K562 (cell line): ENCODE measurements at regions not wholly inside any gene's neighbourhood (a gene's known extent, or its start where the extent isn't known, plus 50 kb on each side); places are given as distances from the start of the nearest gene placed in this dataset.

Experiments used
- ATAC-seq: fragments of 200-7000 bp; cut with Tn5 transposase; 3 replicates; pipeline ENCODE4 v1.9.1; 2020; ENCODE audit warnings: moderate library complexity
- BruUV-seq: library from RNA; stranded (reverse); fragments of 400-500 nt; replicated peaks from 2 replicates; lab custom pipeline; 2021; lab: Mats Ljungman, UMichigan
- CTCF ChIA-PET: fragments of 300-600 bp; formaldehyde crosslinking; extraction: SDS; loops from one replicate; lab custom pipeline; 2021; ENCODE audit warnings: low intra/inter-chr PET ratio; lab: Yijun Ruan, JAX
- POLR2A ChIA-PET: fragments of 300-600, 350-650 bp; sonication (Branson Sonifier 250); formaldehyde crosslinking; extraction: SDS; loops from one replicate; lab custom pipeline; 2021; ENCODE audit warnings: antibody characterized with exemption, inconsistent platforms; lab: Yijun Ruan, JAX
- DNase-seq, 4 experiments: peaks; one replicate each; pipeline versions ENCODE4 v3.0.0 to v3.0.0-alpha.2; 2011 to 2018; ENCODE audit warnings: low spot score in 3 of 4, mixed read lengths in 3 of 4; ENCODE audit errors: extremely low read depth in 1 of 4
- FAIRE-seq: peaks from 2 replicates; lab custom pipeline; 2011; peaks lifted over from hg19 to GRCh38; lab: Jason Lieb, UNC
- H2AFZ ChIP-seq: 2 replicates; pipeline ENCODE4 v1.6.0; 2011; ENCODE audit warnings: low read depth, low read length, control low read depth, inconsistent platforms
- H3K27ac ChIP-seq: fragments of 200-600 bp; 3 replicates; pipeline ENCODE4 v1.8.0; 2011; ENCODE audit warnings: low read depth, mild to moderate bottlenecking, control low read depth, inconsistent platforms, low read length, moderate library complexity, mixed read lengths; ENCODE audit errors: extremely low read depth
- H3K27me3 ChIP-seq, 2 experiments: fragments of 300-600 bp in 1 of 2; 2 replicates in 1 of 2; 3 replicates in 1 of 2; pipeline versions ENCODE4 v1.6.0 to v1.8.0; 2011; ENCODE audit warnings: inconsistent platforms in 2 of 2, low read length in 2 of 2, mild to moderate bottlenecking in 1 of 2, mixed read lengths in 1 of 2, moderate library complexity in 1 of 2; ENCODE audit not compliant: control insufficient read depth in 2 of 2, insufficient read depth in 2 of 2
- H3K36me3 ChIP-seq: fragments of 300-600 bp; 3 replicates; pipeline ENCODE4 v1.8.0; 2011; ENCODE audit warnings: mild to moderate bottlenecking, low read length, inconsistent platforms; ENCODE audit not compliant: control insufficient read depth, insufficient read depth
- H3K4me1 ChIP-seq, 2 experiments: fragments of 200-600 bp in 1 of 2; replicated peaks in 1 of 2; 2 replicates in 1 of 2; 3 replicates in 1 of 2; pipeline versions ENCODE4 v1.5.1 to v1.8.0; 2011; ENCODE audit warnings: inconsistent platforms in 2 of 2, low read length in 2 of 2, mild to moderate bottlenecking in 1 of 2, mixed read lengths in 1 of 2, moderate library complexity in 1 of 2; ENCODE audit not compliant: control insufficient read depth in 2 of 2, insufficient read depth in 2 of 2
- H3K4me2 ChIP-seq: 2 replicates; pipeline ENCODE4 v1.6.1; 2011; ENCODE audit warnings: low read length, control low read depth, inconsistent platforms, mixed read lengths; ENCODE audit not compliant: insufficient read depth
- H3K4me3 ChIP-seq: fragments of 200-600 bp; sonication (generic), shearing (Covaris generic); 2 replicates; pipeline ENCODE4 v1.5.1; 2016; ENCODE audit warnings: control low read depth, inconsistent platforms
- H3K79me2 ChIP-seq: fragments of 200-600 bp; 3 replicates; pipeline ENCODE4 v1.8.0; 2011; ENCODE audit warnings: low read length, inconsistent platforms; ENCODE audit not compliant: control insufficient read depth, insufficient read depth
- H3K9ac ChIP-seq, 2 experiments: 2 replicates each; pipeline versions ENCODE4 v1.6.0 to v1.6.1; 2011; ENCODE audit warnings: low read depth in 2 of 2, low read length in 2 of 2, control low read depth in 1 of 2, inconsistent platforms in 1 of 2, mild to moderate bottlenecking in 1 of 2, mixed read lengths in 1 of 2; ENCODE audit not compliant: insufficient read depth in 1 of 2
- H3K9me1 ChIP-seq: one replicate; pipeline ENCODE4 v1.6.0; 2011; ENCODE audit warnings: inconsistent platforms, mild to moderate bottlenecking, low read length, moderate library complexity; ENCODE audit not compliant: control insufficient read depth, insufficient read depth
- H3K9me3 ChIP-seq: replicated peaks from 2 replicates; pipeline ENCODE4 v1.5.1; 2011; ENCODE audit warnings: low read depth, low read length, inconsistent platforms; ENCODE audit not compliant: control insufficient read depth, insufficient read depth
- H4K20me1 ChIP-seq: replicated peaks from 2 replicates; pipeline ENCODE4 v1.6.1; 2011; ENCODE audit warnings: low read length, inconsistent platforms, mixed read lengths; ENCODE audit not compliant: control insufficient read depth, insufficient read depth
- BCL6 ChIP-seq: fragments of 250-450 bp; sonication (Bioruptor Pico); IDR thresholded peaks from 2 replicates; pipeline ENCODE4 v1.4.0; 2020
- CHD4 ChIP-seq: fragments of 200-600 bp; sonication (generic); IDR thresholded peaks from 3 replicates; pipeline ENCODE4 v1.6.1; 2012; ENCODE audit warnings: low read depth, mild to moderate bottlenecking, mixed read lengths, low read length, inconsistent platforms; ENCODE audit not compliant: insufficient read depth, insufficient replicate concordance, poor library complexity, severe bottlenecking
- FOS ChIP-seq: IDR thresholded peaks from 3 replicates; pipeline ENCODE4 v1.6.1; 2011; ENCODE audit not compliant: insufficient read length; ENCODE audit errors: extremely low read depth
- MYBL2 ChIP-seq, 2 experiments: fragments of 450-650 bp in 1 of 2; sonication (generic) in 1 of 2; formaldehyde crosslinking in 1 of 2; IDR thresholded peaks; 2 replicates each; pipeline versions ENCODE4 v1.6.1 to v1.8.1; 2017 to 2022; ENCODE audit warnings: borderline replicate concordance in 1 of 2, inconsistent platforms in 1 of 2, low read depth in 1 of 2, mild to moderate bottlenecking in 1 of 2, missing genetic modification reagents in 1 of 2, moderate library complexity in 1 of 2
- PPARD ChIP-seq: fragments of 250-450 bp; sonication (Bioruptor Pico); IDR thresholded peaks from 2 replicates; pipeline ENCODE4 v1.8.0; 2022; ENCODE audit warnings: inconsistent platforms, mild to moderate bottlenecking, moderate library complexity
- SLC30A9 ChIP-seq: fragments of 250-450 bp; sonication (Bioruptor Pico); IDR thresholded peaks from 2 replicates; pipeline ENCODE4 v1.8.0; 2022; ENCODE audit warnings: mild to moderate bottlenecking, moderate library complexity
- TAF7 ChIP-seq: fragments of 450-650 bp; IDR thresholded peaks from 2 replicates; pipeline ENCODE4 v1.6.1; 2016; ENCODE audit warnings: missing genetic modification characterization, missing compliant biosample characterization
- ZNF311 ChIP-seq: fragments of 250-450 bp; sonication (Bioruptor Pico); IDR thresholded peaks from 2 replicates; pipeline ENCODE4 v1.4.0; 2020; ENCODE audit warnings: mild to moderate bottlenecking, moderate library complexity
- WGBS: fragments of 100-300 bp; shearing (Covaris generic); methylation state at CpG from one replicate; pipeline ENCODE4 v1.1.6; 2016; ENCODE audit warnings: low coverage, mixed read lengths; ENCODE audit not compliant: insufficient coverage; ENCODE audit errors: missing lambda C conversion rate; 5-methylcytosine and 5-hydroxymethylcytosine counted together
- in situ Hi-C: fragments of 300-500 bp; cut with MboI; formaldehyde crosslinking; loops from 4 replicates; pipeline ENCODE4 v1.15.0; 2018; ENCODE audit warnings: inconsistent platforms, mixed read lengths
- intact Hi-C: fragments of 100-400 bp; cut with micrococcal nuclease; formaldehyde crosslinking; loops from 2 replicates; pipeline ENCODE4 v1.14.2; 2022

GRCh38 chr7:68309271-68309670 is 1289.0 kb upstream of the AUTS2 start:
- in situ Hi-C loops = no loop called here
- intact Hi-C loops = no loop called here
- Histone ChIP-seq H2AFZ (no peak overlapping the region), H4K20me1 (no peaks in the 10 kb centered on the region), H3K9me1 (no peaks in the 10 kb centered on the region), H3K36me3 (no peaks in the 10 kb centered on the region), H3K4me3 (no peak overlapping the region), H3K79me2 (no peaks in the 10 kb centered on the region), H3K9ac (no peak overlapping the region), H3K9me3 (no peaks in the 10 kb centered on the region), H3K4me2 (no peak overlapping the region), H3K4me1 (no peaks in the 10 kb centered on the region)
- FAIRE-seq (no peak), DNase-seq (no peak)
- CTCF ChIA-PET = no interaction called here
- WGBS = 0% methylated on average over 2 of the region's 2 CpGs
- no TSS peak for BruUV-seq
- POLR2A ChIA-PET = no interaction called here
- no peak for TF ChIP-seq FOS
- TF ChIP-seq CHD4 = no peak
- no peak for TF ChIP-seq SLC30A9 (CRISPR knock-in tag)
- TF ChIP-seq TAF7 (tag) = no peak
- TF ChIP-seq BCL6 (CRISPR knock-in tag) = no peak
- TF ChIP-seq ZNF311 = no peak
- TF ChIP-seq PPARD (CRISPR knock-in tag) = no peak
- TF ChIP-seq MYBL2 (IDR thresholded peaks at IDR 0.05; ENCODE audit: low read depth) = no peak
- TF ChIP-seq MYBL2 (CRISPR knock-in tag; IDR thresholded peaks at IDR 0.05; ENCODE audit: borderline replicate concordance) = no peak
- TF ChIP-seq, all 486 proteins: peak for 0
- ATAC-seq = no peak
- Histone ChIP-seq H3K27ac (no peak overlapping the region), H3K27me3 (no peaks in the 10 kb centered on the region)
